ENCODE measurements at regions not wholly inside any gene's neighbourhood (a gene's known extent, or its start where the extent isn't known, plus 50 kb on each side); places are given as distances from the start of the nearest gene placed in this dataset.
A peak's percentile ranks its signal among the peaks of the same experiment; 100 is the strongest.

DNA sequence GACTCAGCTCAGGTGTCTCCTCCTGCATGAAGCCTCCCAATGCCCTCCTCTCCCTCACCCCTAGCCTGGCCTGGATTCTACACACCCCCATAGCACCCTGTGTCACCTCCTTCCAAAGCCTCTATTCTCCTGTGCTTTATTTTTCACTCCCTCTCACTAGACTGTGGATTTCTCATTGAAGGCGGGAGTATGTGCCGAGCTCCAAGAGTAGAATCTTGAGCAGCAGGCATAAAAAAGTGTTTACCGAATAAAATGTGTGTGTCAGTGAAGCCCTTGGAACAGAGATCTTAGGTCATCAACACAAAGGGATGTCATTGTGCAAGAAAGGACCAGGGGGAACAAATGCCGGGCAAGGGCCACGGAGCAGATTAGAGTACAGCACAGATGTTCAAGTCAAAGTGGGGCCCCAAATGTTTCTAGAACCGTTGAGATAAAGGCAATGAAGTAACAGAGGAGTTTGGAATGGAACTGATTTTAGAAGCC is 106.1 kb upstream of the TMEM170B start (continued):
- TF ChIP-seq, protein P1, sequence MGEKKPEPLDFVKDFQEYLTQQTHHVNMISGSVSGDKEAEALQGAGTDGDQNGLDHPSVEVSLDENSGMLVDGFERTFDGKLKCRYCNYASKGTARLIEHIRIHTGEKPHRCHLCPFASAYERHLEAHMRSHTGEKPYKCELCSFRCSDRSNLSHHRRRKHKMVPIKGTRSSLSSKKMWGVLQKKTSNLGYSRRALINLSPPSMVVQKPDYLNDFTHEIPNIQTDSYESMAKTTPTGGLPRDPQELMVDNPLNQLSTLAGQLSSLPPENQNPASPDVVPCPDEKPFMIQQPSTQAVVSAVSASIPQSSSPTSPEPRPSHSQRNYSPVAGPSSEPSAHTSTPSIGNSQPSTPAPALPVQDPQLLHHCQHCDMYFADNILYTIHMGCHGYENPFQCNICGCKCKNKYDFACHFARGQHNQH (CRISPR knock-in tag; IDR thresholded peaks at IDR 0.05), result 0 out of 2 replicates have a peak, but pooled peaks have one; percentile 38
- TF ChIP-seq RNF2 (conservative IDR thresholded peaks at IDR 0.05; ENCODE audit: low read depth), result no peak
- TF ChIP-seq ATF7 (IDR thresholded peaks at IDR 0.05), result no peak
- TF ChIP-seq ATF7 (CRISPR knock-in tag; IDR thresholded peaks at IDR 0.05), result no peak
- no peak for TF ChIP-seq ZNF530 (CRISPR knock-in tag; IDR thresholded peaks at IDR 0.05; ENCODE audit: low read depth)
- TF ChIP-seq SPEN (CRISPR knock-in tag; IDR thresholded peaks at IDR 0.05; ENCODE audit: low read depth), result no peak
- TF ChIP-seq, protein P2, sequence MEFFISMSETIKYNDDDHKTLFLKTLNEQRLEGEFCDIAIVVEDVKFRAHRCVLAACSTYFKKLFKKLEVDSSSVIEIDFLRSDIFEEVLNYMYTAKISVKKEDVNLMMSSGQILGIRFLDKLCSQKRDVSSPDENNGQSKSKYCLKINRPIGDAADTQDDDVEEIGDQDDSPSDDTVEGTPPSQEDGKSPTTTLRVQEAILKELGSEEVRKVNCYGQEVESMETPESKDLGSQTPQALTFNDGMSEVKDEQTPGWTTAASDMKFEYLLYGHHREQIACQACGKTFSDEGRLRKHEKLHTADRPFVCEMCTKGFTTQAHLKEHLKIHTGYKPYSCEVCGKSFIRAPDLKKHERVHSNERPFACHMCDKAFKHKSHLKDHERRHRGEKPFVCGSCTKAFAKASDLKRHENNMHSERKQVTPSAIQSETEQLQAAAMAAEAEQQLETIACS (CRISPR knock-in tag; IDR thresholded peaks at IDR 0.05), result no peak
- TF ChIP-seq TOE1 (CRISPR knock-in tag; IDR thresholded peaks at IDR 0.05), result no peak
- no peak for TF ChIP-seq ZNF30 (CRISPR knock-in tag; IDR thresholded peaks at IDR 0.05)
- no peak for TF ChIP-seq ZSCAN31 (CRISPR knock-in tag; IDR thresholded peaks at IDR 0.05; ENCODE audit: low read depth)
- TF ChIP-seq, protein P3, sequence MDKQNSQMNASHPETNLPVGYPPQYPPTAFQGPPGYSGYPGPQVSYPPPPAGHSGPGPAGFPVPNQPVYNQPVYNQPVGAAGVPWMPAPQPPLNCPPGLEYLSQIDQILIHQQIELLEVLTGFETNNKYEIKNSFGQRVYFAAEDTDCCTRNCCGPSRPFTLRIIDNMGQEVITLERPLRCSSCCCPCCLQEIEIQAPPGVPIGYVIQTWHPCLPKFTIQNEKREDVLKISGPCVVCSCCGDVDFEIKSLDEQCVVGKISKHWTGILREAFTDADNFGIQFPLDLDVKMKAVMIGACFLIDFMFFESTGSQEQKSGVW (CRISPR knock-in tag; IDR thresholded peaks at IDR 0.05; ENCODE audit: borderline replicate concordance), result no peak
- no peak for TF ChIP-seq REXO4 (CRISPR knock-in tag; IDR thresholded peaks at IDR 0.05; ENCODE audit: borderline replicate concordance)
- peak; percentile 53; the same call in 1 of the 2 replicates for TF ChIP-seq ZNF24 (IDR thresholded peaks at IDR 0.05)
- TF ChIP-seq KDM6A (CRISPR knock-in tag; IDR thresholded peaks at IDR 0.05; ENCODE audit: low read depth), result peak; percentile 51; the same call in 1 of the 2 replicates
- no peak for TF ChIP-seq ZSCAN29 (CRISPR knock-in tag; conservative IDR thresholded peaks at IDR 0.05)
- TF ChIP-seq EHMT2 (IDR thresholded peaks at IDR 0.05; ENCODE audit: borderline replicate concordance, low read depth, low read length), result no peak
- TF ChIP-seq HES4 (CRISPR knock-in tag; IDR thresholded peaks at IDR 0.05; ENCODE audit: borderline replicate concordance), result no peak
- TF ChIP-seq, protein P4, sequence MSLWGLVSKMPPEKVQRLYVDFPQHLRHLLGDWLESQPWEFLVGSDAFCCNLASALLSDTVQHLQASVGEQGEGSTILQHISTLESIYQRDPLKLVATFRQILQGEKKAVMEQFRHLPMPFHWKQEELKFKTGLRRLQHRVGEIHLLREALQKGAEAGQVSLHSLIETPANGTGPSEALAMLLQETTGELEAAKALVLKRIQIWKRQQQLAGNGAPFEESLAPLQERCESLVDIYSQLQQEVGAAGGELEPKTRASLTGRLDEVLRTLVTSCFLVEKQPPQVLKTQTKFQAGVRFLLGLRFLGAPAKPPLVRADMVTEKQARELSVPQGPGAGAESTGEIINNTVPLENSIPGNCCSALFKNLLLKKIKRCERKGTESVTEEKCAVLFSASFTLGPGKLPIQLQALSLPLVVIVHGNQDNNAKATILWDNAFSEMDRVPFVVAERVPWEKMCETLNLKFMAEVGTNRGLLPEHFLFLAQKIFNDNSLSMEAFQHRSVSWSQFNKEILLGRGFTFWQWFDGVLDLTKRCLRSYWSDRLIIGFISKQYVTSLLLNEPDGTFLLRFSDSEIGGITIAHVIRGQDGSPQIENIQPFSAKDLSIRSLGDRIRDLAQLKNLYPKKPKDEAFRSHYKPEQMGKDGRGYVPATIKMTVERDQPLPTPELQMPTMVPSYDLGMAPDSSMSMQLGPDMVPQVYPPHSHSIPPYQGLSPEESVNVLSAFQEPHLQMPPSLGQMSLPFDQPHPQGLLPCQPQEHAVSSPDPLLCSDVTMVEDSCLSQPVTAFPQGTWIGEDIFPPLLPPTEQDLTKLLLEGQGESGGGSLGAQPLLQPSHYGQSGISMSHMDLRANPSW (CRISPR knock-in tag; IDR thresholded peaks at IDR 0.05; ENCODE audit: borderline replicate concordance), result no peak
- TF ChIP-seq, protein P5, sequence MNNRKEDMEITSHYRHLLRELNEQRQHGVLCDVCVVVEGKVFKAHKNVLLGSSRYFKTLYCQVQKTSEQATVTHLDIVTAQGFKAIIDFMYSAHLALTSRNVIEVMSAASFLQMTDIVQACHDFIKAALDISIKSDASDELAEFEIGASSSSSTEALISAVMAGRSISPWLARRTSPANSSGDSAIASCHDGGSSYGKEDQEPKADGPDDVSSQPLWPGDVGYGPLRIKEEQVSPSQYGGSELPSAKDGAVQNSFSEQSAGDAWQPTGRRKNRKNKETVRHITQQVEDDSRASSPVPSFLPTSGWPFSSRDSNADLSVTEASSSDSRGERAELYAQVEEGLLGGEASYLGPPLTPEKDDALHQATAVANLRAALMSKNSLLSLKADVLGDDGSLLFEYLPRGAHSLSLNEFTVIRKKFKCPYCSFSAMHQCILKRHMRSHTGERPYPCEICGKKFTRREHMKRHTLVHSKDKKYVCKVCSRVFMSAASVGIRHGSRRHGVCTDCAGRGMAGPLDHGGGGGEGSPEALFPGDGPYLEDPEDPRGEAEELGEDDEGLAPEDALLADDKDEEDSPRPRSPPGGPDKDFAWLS (CRISPR knock-in tag; IDR thresholded peaks at IDR 0.05; ENCODE audit: borderline replicate concordance), result no peak
- no peak for TF ChIP-seq NR1H2 (CRISPR knock-in tag; IDR thresholded peaks at IDR 0.05; ENCODE audit: borderline replicate concordance, low read depth)
- TF ChIP-seq, protein P6, sequence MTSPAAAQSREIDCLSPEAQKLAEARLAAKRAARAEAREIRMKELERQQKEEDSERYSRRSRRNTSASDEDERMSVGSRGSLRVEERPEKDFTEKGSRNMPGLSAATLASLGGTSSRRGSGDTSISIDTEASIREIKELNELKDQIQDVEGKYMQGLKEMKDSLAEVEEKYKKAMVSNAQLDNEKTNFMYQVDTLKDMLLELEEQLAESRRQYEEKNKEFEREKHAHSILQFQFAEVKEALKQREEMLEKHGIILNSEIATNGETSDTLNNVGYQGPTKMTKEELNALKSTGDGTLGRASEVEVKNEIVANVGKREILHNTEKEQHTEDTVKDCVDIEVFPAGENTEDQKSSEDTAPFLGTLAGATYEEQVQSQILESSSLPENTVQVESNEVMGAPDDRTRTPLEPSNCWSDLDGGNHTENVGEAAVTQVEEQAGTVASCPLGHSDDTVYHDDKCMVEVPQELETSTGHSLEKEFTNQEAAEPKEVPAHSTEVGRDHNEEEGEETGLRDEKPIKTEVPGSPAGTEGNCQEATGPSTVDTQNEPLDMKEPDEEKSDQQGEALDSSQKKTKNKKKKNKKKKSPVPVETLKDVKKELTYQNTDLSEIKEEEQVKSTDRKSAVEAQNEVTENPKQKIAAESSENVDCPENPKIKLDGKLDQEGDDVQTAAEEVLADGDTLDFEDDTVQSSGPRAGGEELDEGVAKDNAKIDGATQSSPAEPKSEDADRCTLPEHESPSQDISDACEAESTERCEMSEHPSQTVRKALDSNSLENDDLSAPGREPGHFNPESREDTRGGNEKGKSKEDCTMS (CRISPR knock-in tag; conservative IDR thresholded peaks at IDR 0.05), result no peak

Measured in HepG2 (cell line).